Right lobe of liver (tissue), 4 donors: ENCODE measurements at regions not wholly inside any gene's neighbourhood (a gene's known extent, or its start where the extent isn't known, plus 50 kb on each side); places are given as distances from the start of the nearest gene placed in this dataset.

Source experiments
- CTCF ChIP-seq, 4 donors: fragments of 200-600 bp in 3 of 4; fragments of 450-650 bp in 1 of 4; IDR thresholded peaks; one replicate each; pipeline versions ENCODE4 v1.5.1 to v1.8.0; 2016 to 2022; ENCODE audit warnings: antibody characterized with exemption in 4 of 4, mild to moderate bottlenecking in 2 of 4
- POLR2A ChIP-seq: fragments of 450-650 bp; IDR thresholded peaks from one replicate; pipeline ENCODE4 v1.6.1; 2017; ENCODE audit warnings: antibody characterized with exemption, mild to moderate bottlenecking
- donor health status: DM: no; HTN: no; CAD: no.
- donor health status: DM: no; HTN: no; CAD: no.
- donor health status: DM: no; HTN: yes; CAD: no.

- no peak for TF ChIP-seq CTCF (IDR thresholded peaks at IDR 0.05)
- TF ChIP-seq POLR2A = no peak
Observed at GRCh38 chr20:12159261-12159660, 241.6 kb downstream of the BTBD3 start.
